ENCODE measurements at regions not wholly inside any gene's neighbourhood (a gene's known extent, or its start where the extent isn't known, plus 50 kb on each side); places are given as distances from the start of the nearest gene placed in this dataset.

DNA sequence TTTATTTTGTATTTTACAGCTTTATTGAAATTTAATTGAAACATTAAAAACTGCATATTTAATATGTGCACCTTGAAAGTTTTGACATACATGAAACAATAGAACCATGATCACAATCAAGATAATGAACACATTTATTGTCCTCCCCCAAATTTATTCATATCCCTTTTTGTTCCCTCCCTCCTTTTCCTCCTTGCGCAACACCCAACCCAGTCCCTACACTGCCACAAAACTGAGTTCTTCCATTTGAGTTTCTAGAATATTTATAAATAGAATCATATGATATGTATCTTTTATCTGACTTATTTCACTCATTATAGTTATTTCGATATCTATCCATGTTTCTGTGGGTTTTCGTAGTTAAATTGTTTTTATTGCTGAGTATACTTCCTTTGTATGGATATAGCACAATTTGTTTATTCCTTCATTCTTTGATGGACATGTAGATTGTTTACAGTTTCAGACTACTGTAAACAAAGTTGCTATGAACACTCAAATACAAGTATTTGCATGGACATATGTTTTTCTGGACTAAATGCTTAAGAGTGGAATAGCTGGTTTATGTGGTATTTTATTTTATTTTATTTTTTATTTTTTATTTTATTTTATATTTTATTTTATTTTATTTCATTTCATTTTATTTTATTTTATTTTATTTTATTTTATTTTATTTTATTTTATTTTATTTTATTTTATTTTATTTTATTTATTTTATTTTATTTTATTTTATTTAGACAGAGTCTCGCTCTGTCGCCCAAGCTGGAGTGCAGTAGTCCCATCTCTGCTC is 359.1 kb downstream of the SLC6A15 start:
- H2AFZ ChIP-seq (ENCODE audit: insufficient read depth, low read depth, low read length, poor library complexity, severe bottlenecking), result no peak overlapping the region
- no peak overlapping the region for H3K4me3 Mint-ChIP-seq

DNA sequence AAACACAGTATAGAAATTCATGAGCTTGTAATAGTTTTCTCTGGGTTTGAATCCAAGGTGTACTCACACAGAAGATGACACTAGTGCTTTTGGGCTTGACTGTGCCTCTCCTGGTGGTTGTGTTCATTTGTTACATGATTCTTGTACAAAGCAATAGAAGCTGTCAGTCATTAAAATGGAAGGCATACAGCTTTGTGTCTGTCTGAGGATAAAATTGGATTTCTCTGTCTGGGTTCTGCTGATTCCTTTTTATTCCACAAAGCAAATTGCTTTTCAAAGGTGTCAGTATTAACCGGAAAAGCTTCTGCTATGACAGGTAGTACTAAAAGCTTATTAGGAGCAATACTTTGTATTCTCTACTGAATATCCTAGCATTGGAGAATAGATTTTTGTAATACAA is 361.2 kb downstream of the SLC6A15 start:
- Mint-ChIP-seq H3K4me1 (no peaks in the 10 kb centered on the region), H3K27me3 (ENCODE audit: low read depth in 3 of 3) (no peaks in the 10 kb centered on the region), H3K9me3 (peaks cover 0 to 4% (median 0%) of the 10 kb centered on the region in 7 donors), H3K27ac (no peak overlapping the region), H3K36me3 (no peaks in the 10 kb centered on the region), H3K4me3 (no peak overlapping the region)
- no CpG with 5 or more reads among the region's 1 CpG for WGBS (ENCODE audit: insufficient coverage)
- Histone ChIP-seq H3K27me3 (ENCODE audit: control insufficient read depth in 2 of 2, insufficient read depth in 2 of 2, low read length in 2 of 2) (no peaks in the 10 kb centered on the region), H4K20me1 (ENCODE audit: insufficient read depth, low read length) (no peaks in the 10 kb centered on the region), H3K9ac (ENCODE audit: insufficient read depth, low read length, poor library complexity, severe bottlenecking) (no peak overlapping the region), H3K79me2 (ENCODE audit: insufficient read depth, low read length) (no peaks in the 10 kb centered on the region), H3K4me3 (replicated peaks in 1 of 3; ENCODE audit: low read depth in 2 of 3, low read length in 3 of 3) (no peak overlapping the region), H3K4me2 (replicated peaks; ENCODE audit: extremely low read depth, low read length, poor library complexity, severe bottlenecking) (no peak overlapping the region), H3K27ac (ENCODE audit: low read depth in 1 of 2, low read length in 2 of 2) (no peak overlapping the region), H3K36me3 (replicated peaks in 1 of 2; ENCODE audit: control insufficient read depth in 1 of 2, insufficient read depth in 2 of 2, low read length in 2 of 2) (no peaks in the 10 kb centered on the region), H3K9me3 (replicated peaks in 1 of 2; ENCODE audit: control insufficient read depth in 1 of 2, insufficient read depth in 1 of 2, low read length in 2 of 2) (peaks cover 0 to 1% of the 10 kb centered on the region in 2 donors), H2AFZ (ENCODE audit: insufficient read depth, low read depth, low read length, poor library complexity, severe bottlenecking) (no peak overlapping the region), H3K4me1 (ENCODE audit: control insufficient read depth in 1 of 2, insufficient read depth in 2 of 2, low read length in 2 of 2) (no peaks in the 10 kb centered on the region)
- intact Hi-C loops (cut with micrococcal nuclease), result no loop called here
- no peak for DNase-seq
- TF ChIP-seq, protein P1, sequence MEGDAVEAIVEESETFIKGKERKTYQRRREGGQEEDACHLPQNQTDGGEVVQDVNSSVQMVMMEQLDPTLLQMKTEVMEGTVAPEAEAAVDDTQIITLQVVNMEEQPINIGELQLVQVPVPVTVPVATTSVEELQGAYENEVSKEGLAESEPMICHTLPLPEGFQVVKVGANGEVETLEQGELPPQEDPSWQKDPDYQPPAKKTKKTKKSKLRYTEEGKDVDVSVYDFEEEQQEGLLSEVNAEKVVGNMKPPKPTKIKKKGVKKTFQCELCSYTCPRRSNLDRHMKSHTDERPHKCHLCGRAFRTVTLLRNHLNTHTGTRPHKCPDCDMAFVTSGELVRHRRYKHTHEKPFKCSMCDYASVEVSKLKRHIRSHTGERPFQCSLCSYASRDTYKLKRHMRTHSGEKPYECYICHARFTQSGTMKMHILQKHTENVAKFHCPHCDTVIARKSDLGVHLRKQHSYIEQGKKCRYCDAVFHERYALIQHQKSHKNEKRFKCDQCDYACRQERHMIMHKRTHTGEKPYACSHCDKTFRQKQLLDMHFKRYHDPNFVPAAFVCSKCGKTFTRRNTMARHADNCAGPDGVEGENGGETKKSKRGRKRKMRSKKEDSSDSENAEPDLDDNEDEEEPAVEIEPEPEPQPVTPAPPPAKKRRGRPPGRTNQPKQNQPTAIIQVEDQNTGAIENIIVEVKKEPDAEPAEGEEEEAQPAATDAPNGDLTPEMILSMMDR (IDR thresholded peaks at IDR 0.05), result no peak

More for the DNA sequence above, 359.1 kb downstream of the SLC6A15 start:
- peaks cover 0 to 3% (median 0%) of the 10 kb centered on the region in 7 donors for H3K9me3 Mint-ChIP-seq
- Histone ChIP-seq H3K27ac (ENCODE audit: low read depth in 1 of 2, low read length in 2 of 2) (no peak overlapping the region), H3K36me3 (replicated peaks in 1 of 2; ENCODE audit: control insufficient read depth in 1 of 2, insufficient read depth in 2 of 2, low read length in 2 of 2) (no peaks in the 10 kb centered on the region), H3K4me1 (ENCODE audit: control insufficient read depth in 1 of 2, insufficient read depth in 2 of 2, low read length in 2 of 2) (no peaks in the 10 kb centered on the region), H4K20me1 (ENCODE audit: insufficient read depth, low read length) (no peaks in the 10 kb centered on the region), H3K79me2 (ENCODE audit: insufficient read depth, low read length) (no peaks in the 10 kb centered on the region), H3K9ac (ENCODE audit: insufficient read depth, low read length, poor library complexity, severe bottlenecking) (no peak overlapping the region), H3K9me3 (replicated peaks in 1 of 2; ENCODE audit: control insufficient read depth in 1 of 2, insufficient read depth in 1 of 2, low read length in 2 of 2) (no peaks in the 10 kb centered on the region), H3K4me2 (replicated peaks; ENCODE audit: extremely low read depth, low read length, poor library complexity, severe bottlenecking) (no peak overlapping the region), H3K4me3 (replicated peaks in 1 of 3; ENCODE audit: low read depth in 2 of 3, low read length in 3 of 3) (no peak overlapping the region), H3K27me3 (ENCODE audit: control insufficient read depth in 2 of 2, insufficient read depth in 2 of 2, low read length in 2 of 2) (no peaks in the 10 kb centered on the region)
- no peaks in the 10 kb centered on the region for H3K36me3 Mint-ChIP-seq
- H3K27me3 Mint-ChIP-seq (ENCODE audit: low read depth in 3 of 3), result no peaks in the 10 kb centered on the region
- DNase-seq, result no peak
- TF ChIP-seq, protein P1 (IDR thresholded peaks at IDR 0.05), result no peak
- WGBS (ENCODE audit: insufficient coverage), result no CpG with 5 or more reads among the region's 5 CpGs
- H3K4me1 Mint-ChIP-seq, result no peaks in the 10 kb centered on the region
- H3K27ac Mint-ChIP-seq, result no peak overlapping the region
- intact Hi-C loops (cut with micrococcal nuclease), result no loop called here

All from CD14-positive monocyte (primary cell).